SK-N-MC (cell line): ENCODE measurements at regions not wholly inside any gene's neighbourhood (a gene's known extent, or its start where the extent isn't known, plus 50 kb on each side); places are given as distances from the start of the nearest gene placed in this dataset.

Experiments
- DNase-seq: peaks from one replicate; pipeline ENCODE4 v3.0.0-alpha.2; 2011; ENCODE audit warnings: low read depth, low spot score
- H3K27ac ChIP-seq: fragments of 200-600 bp; sonication (generic); 2 replicates; pipeline ENCODE4 v1.5.1; 2016; ENCODE audit warnings: mixed run types
- H3K36me3 ChIP-seq: fragments of 200-600 bp; sonication (generic); 2 replicates; pipeline ENCODE4 v1.6.1; 2017; ENCODE audit warnings: antibody characterized with exemption, low read length, mixed read lengths; ENCODE audit not compliant: insufficient read depth
- H3K4me3 ChIP-seq: fragments of 200-600 bp; sonication (generic); 2 replicates; pipeline ENCODE4 v1.5.1; 2016
- H3K9ac ChIP-seq: fragments of 200-600 bp; sonication (generic); 2 replicates; pipeline ENCODE4 v1.8.0; 2017; ENCODE audit warnings: mixed run types, mixed read lengths; ENCODE audit not compliant: insufficient read length
- H3K9me3 ChIP-seq: fragments of 200-600 bp; sonication (generic); 2 replicates; pipeline ENCODE4 v1.6.1; 2017; ENCODE audit warnings: low read depth, mild to moderate bottlenecking, antibody characterized with exemption, low read length, moderate library complexity, mixed read lengths
- EZH2 ChIP-seq: fragments of 200-600 bp; sonication (generic); IDR thresholded peaks from one replicate; pipeline ENCODE4 v1.6.1; 2017; ENCODE audit warnings: antibody characterized with exemption
- FOXP2 ChIP-seq: optimal IDR thresholded peaks from 2 replicates; pipeline ENCODE3; 2011; ENCODE audit warnings: mild to moderate bottlenecking, moderate library complexity; ENCODE audit not compliant: insufficient read depth; ENCODE audit errors: extremely low read length, control extremely low read depth
- POLR2AphosphoS5 ChIP-seq: IDR thresholded peaks from 2 replicates; pipeline ENCODE4 v1.6.1; 2012; ENCODE audit warnings: mild to moderate bottlenecking, low read depth, low read length, borderline replicate concordance

- Histone ChIP-seq H3K9ac (no peak overlapping the region), H3K4me3 (no peak overlapping the region), H3K9me3 (no peaks in the 10 kb centered on the region), H3K36me3 (no peaks in the 10 kb centered on the region), H3K27ac (no peak overlapping the region)
- no peak for DNase-seq
- TF ChIP-seq POLR2AphosphoS5 = no peak
- no peak for TF ChIP-seq FOXP2
- no peak for TF ChIP-seq EZH2
These were observed 443.0 kb upstream of the SLC39A10 start for GRCh38 chr2:195214072-195214471.

GRCh38 chr2:195212586-195212985 lies 444.4 kb upstream of the SLC39A10 start:
- Histone ChIP-seq H3K4me3 (no peak overlapping the region), H3K9ac (no peak overlapping the region), H3K9me3 (no peaks in the 10 kb centered on the region), H3K27ac (no peak overlapping the region), H3K36me3 (no peaks in the 10 kb centered on the region)
- no peak for DNase-seq
- TF ChIP-seq FOXP2 = no peak
- no peak for TF ChIP-seq EZH2
- no peak for TF ChIP-seq POLR2AphosphoS5

GRCh38 chr2:195202163-195202845 lies 454.7 kb upstream of the SLC39A10 start:
- no peak overlapping the region for H3K4me3 ChIP-seq
- no peak overlapping the region for H3K27ac ChIP-seq
- H3K9ac ChIP-seq = no peak overlapping the region
- no peak for TF ChIP-seq EZH2
- no peak for TF ChIP-seq FOXP2
- no peak for TF ChIP-seq POLR2AphosphoS5
- no peaks in the 10 kb centered on the region for H3K9me3 ChIP-seq
- H3K36me3 ChIP-seq = no peaks in the 10 kb centered on the region
- no peak for DNase-seq

- Histone ChIP-seq H3K9me3 (no peaks in the 10 kb centered on the region), H3K4me3 (no peak overlapping the region), H3K27ac (no peak overlapping the region), H3K36me3 (no peaks in the 10 kb centered on the region), H3K9ac (no peak overlapping the region)
- TF ChIP-seq POLR2AphosphoS5 (no peak), EZH2 (no peak), FOXP2 (no peak)
- DNase-seq = no peak
These were observed 457.2 kb upstream of the SLC39A10 start for GRCh38 chr2:195199864-195200263.

- H3K9ac ChIP-seq = no peak overlapping the region
- no peak for DNase-seq
- TF ChIP-seq FOXP2 (no peak), EZH2 (no peak), POLR2AphosphoS5 (no peak)
- no peak overlapping the region for H3K27ac ChIP-seq
- H3K4me3 ChIP-seq = no peak overlapping the region
- no peaks in the 10 kb centered on the region for H3K9me3 ChIP-seq
- H3K36me3 ChIP-seq = no peaks in the 10 kb centered on the region
These were observed 475.8 kb upstream of the SLC39A10 start for GRCh38 chr2:195181059-195181705.

GRCh38 chr2:195168369-195168768 lies 488.7 kb upstream of the SLC39A10 start:
- TF ChIP-seq FOXP2 (no peak), POLR2AphosphoS5 (no peak), EZH2 (no peak)
- H3K9ac ChIP-seq = no peak overlapping the region
- H3K9me3 ChIP-seq = no peaks in the 10 kb centered on the region; the same call in 1 of the 2 replicates
- H3K4me3 ChIP-seq = no peak overlapping the region
- no peak overlapping the region for H3K27ac ChIP-seq
- no peak for DNase-seq
- no peaks in the 10 kb centered on the region for H3K36me3 ChIP-seq

- Histone ChIP-seq H3K9ac (no peak overlapping the region), H3K36me3 (no peaks in the 10 kb centered on the region), H3K9me3 (no peaks in the 10 kb centered on the region; the same call in 1 of the 2 replicates), H3K27ac (no peak overlapping the region), H3K4me3 (no peak overlapping the region)
- no peak for DNase-seq
- TF ChIP-seq FOXP2 (no peak), EZH2 (no peak), POLR2AphosphoS5 (no peak)
These were observed 492.1 kb upstream of the SLC39A10 start for GRCh38 chr2:195164930-195165329.

GRCh38 chr2:195162918-195163317 lies 494.1 kb upstream of the SLC39A10 start:
- DNase-seq = no peak
- no peak for TF ChIP-seq EZH2
- TF ChIP-seq FOXP2 = no peak
- no peak for TF ChIP-seq POLR2AphosphoS5
- Histone ChIP-seq H3K9ac (no peak overlapping the region), H3K9me3 (no peaks in the 10 kb centered on the region; the same call in 1 of the 2 replicates), H3K36me3 (no peaks in the 10 kb centered on the region), H3K27ac (no peak overlapping the region), H3K4me3 (no peak overlapping the region)

GRCh38 chr2:195162194-195162593 lies 494.8 kb upstream of the SLC39A10 start:
- DNase-seq = no peak
- no peak overlapping the region for H3K27ac ChIP-seq
- H3K36me3 ChIP-seq = no peaks in the 10 kb centered on the region
- no peak overlapping the region for H3K9ac ChIP-seq
- TF ChIP-seq EZH2 = no peak
- TF ChIP-seq POLR2AphosphoS5 = no peak
- TF ChIP-seq FOXP2 = no peak
- no peaks in the 10 kb centered on the region; the same call in 1 of the 2 replicates for H3K9me3 ChIP-seq
- H3K4me3 ChIP-seq = no peak overlapping the region
